Left lung (tissue), 4 donors: ENCODE measurements at regions not wholly inside any gene's neighbourhood (a gene's known extent, or its start where the extent isn't known, plus 50 kb on each side); places are given as distances from the start of the nearest gene placed in this dataset.

Experiments used
- ATAC-seq: fragments of 200-7000 bp; cut with Tn5 transposase; one replicate; pipeline ENCODE4 v1.9.1; 2020; ENCODE audit warnings: moderate library complexity
- DNase-seq, 4 donors: peaks; one replicate each; pipeline ENCODE4 v3.0.0-alpha.2; 2013 to 2020
- H3K27ac ChIP-seq, 2 donors: fragments of 200-600 bp; sonication (generic) in 1 of 2; one replicate each; pipeline versions ENCODE4 v1.5.0 to v1.8.0; 2020 to 2021
- H3K27me3 ChIP-seq, 2 donors: fragments of 200-600 bp; sonication (generic) in 1 of 2; one replicate each; pipeline versions ENCODE4 v1.5.0 to v1.8.0; 2020 to 2021
- H3K36me3 ChIP-seq, 2 donors: fragments of 200-600 bp; sonication (generic) in 1 of 2; one replicate each; pipeline versions ENCODE4 v1.5.0 to v1.8.0; 2020 to 2021
- H3K4me1 ChIP-seq, 2 donors: fragments of 200-600 bp; one replicate each; pipeline ENCODE4 v1.8.0; 2021
- H3K4me3 ChIP-seq, 2 donors: fragments of 200-600 bp; sonication (generic) in 1 of 2; one replicate each; pipeline versions ENCODE4 v1.5.0 to v1.8.0; 2020 to 2021; ENCODE audit warnings: mild to moderate bottlenecking in 1 of 2
- H3K9me3 ChIP-seq, 2 donors: fragments of 200-600 bp; sonication (generic) in 1 of 2; one replicate each; pipeline versions ENCODE4 v1.5.0 to v1.8.0; 2020 to 2021
- intact Hi-C, 2 donors: fragments of 100-400 bp; cut with DNase I; formaldehyde crosslinking; loops; one replicate each; pipeline versions ENCODE4 v1.11.2 to v1.14.2; 2022
- TF ChIP-seq, protein P1 (sequence below), 2 donors: fragments of 200-600 bp; sonication (generic) in 1 of 2; IDR thresholded peaks; one replicate each; pipeline versions ENCODE4 v1.5.0 to v1.8.0; 2021; ENCODE audit warnings: antibody characterized with exemption in 2 of 2
- donor health status: DM: no; HTN: yes; CAD: no.
- donor health status: DM: no; HTN: no; CAD: no.

- peak overlapping the region in 1 of 2 donors; percentile 15 for H3K27ac ChIP-seq
- no peaks in the 10 kb centered on the region for H3K9me3 ChIP-seq
- H3K4me3 ChIP-seq = no peak overlapping the region
- H3K27me3 ChIP-seq = no peaks in the 10 kb centered on the region
- H3K36me3 ChIP-seq = no peaks in the 10 kb centered on the region
- TF ChIP-seq, protein P1, sequence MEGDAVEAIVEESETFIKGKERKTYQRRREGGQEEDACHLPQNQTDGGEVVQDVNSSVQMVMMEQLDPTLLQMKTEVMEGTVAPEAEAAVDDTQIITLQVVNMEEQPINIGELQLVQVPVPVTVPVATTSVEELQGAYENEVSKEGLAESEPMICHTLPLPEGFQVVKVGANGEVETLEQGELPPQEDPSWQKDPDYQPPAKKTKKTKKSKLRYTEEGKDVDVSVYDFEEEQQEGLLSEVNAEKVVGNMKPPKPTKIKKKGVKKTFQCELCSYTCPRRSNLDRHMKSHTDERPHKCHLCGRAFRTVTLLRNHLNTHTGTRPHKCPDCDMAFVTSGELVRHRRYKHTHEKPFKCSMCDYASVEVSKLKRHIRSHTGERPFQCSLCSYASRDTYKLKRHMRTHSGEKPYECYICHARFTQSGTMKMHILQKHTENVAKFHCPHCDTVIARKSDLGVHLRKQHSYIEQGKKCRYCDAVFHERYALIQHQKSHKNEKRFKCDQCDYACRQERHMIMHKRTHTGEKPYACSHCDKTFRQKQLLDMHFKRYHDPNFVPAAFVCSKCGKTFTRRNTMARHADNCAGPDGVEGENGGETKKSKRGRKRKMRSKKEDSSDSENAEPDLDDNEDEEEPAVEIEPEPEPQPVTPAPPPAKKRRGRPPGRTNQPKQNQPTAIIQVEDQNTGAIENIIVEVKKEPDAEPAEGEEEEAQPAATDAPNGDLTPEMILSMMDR (IDR thresholded peaks at IDR 0.05) = no peak
- intact Hi-C loops = no loop called here
- H3K4me1 ChIP-seq = no peaks in the 10 kb centered on the region
- DNase-seq (no peak), ATAC-seq (no peak)
These were observed 167.5 kb upstream of the NOVA1 start for GRCh38 chr14:26765301-26765700.

DNA sequence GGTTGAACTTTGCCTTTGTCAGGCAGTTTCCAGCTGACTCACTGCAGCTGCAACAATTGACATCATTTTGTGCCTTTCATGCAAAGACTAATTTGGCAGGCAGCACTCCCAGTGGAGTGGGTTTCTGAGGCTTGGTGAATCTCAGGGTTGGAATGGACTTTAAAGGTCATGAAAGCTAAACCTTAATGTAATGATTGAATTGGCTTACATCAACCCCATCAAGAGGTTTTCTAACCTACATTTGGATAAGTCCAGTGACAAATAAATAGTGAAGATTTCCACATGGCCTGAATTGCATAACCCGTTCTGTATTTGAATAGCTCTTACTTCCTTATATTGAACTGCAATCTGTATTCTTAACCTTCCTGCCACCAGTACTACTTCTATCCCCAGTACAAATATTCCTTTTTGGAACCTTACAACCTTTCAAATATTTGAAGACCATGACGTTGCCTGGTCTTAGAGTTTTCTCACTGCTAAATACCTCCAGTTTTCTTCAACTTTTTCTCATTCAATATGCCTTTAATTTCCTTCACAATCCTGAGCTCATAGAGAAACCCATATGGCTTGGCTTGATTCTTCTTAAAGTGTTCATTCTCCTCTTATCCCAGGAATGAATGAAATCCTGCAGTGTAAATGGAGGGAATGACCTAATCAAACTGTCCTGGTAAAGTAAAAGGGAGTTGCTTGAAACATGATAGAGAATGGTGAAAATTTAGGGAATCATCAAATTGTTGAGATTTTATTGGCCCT is 168.1 kb upstream of the NOVA1 start:
- no peak overlapping the region for H3K4me3 ChIP-seq
- H3K27ac ChIP-seq = peak overlapping the region in 1 of 2 donors; percentile 15
- intact Hi-C loops = no loop called here
- TF ChIP-seq, protein P1 (IDR thresholded peaks at IDR 0.05) = no peak
- H3K4me1 ChIP-seq = no peaks in the 10 kb centered on the region
- ATAC-seq = peak; percentile 80
- DNase-seq = peak in 3 of 4 donors; percentile 27 to 59 (median 34)
- no peaks in the 10 kb centered on the region for H3K27me3 ChIP-seq
- H3K36me3 ChIP-seq = no peaks in the 10 kb centered on the region
- H3K9me3 ChIP-seq = no peaks in the 10 kb centered on the region

DNA sequence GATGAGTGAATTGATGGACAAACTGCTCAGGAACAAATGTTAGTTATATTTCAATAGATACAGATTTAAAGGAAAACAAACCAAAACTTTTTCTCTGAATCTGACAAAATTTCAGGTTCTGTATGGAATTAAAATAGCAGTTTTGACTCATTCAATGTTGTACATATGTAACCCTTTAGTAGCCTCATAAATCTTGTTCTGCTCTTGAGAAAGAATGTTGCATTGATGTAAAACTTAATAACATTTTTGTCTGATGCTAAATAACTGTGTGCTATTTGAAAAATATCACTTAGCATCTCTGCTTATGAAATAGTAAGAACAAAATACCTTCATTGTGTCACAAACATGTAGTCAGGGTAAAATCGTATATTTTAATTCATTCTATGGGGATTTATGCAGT is 168.9 kb upstream of the NOVA1 start:
- Histone ChIP-seq H3K9me3 (no peaks in the 10 kb centered on the region), H3K36me3 (no peaks in the 10 kb centered on the region), H3K4me3 (no peak overlapping the region), H3K27me3 (no peaks in the 10 kb centered on the region), H3K4me1 (no peaks in the 10 kb centered on the region), H3K27ac (no peak overlapping the region)
- no peak for ATAC-seq
- intact Hi-C loops = no loop called here
- TF ChIP-seq, protein P1 (IDR thresholded peaks at IDR 0.05) = no peak
- no peak for DNase-seq

- DNase-seq (no peak), ATAC-seq (no peak)
- Histone ChIP-seq H3K27ac (no peak overlapping the region), H3K27me3 (no peaks in the 10 kb centered on the region), H3K4me1 (no peaks in the 10 kb centered on the region), H3K36me3 (no peaks in the 10 kb centered on the region), H3K4me3 (no peak overlapping the region), H3K9me3 (no peaks in the 10 kb centered on the region)
- intact Hi-C loops = no loop called here
- TF ChIP-seq, protein P1 (IDR thresholded peaks at IDR 0.05) = no peak
These were observed 176.2 kb upstream of the NOVA1 start for GRCh38 chr14:26773906-26774593.

GRCh38 chr14:26775765-26776563 is 178.1 kb upstream of the NOVA1 start:
- no peak for ATAC-seq
- H3K27me3 ChIP-seq = no peaks in the 10 kb centered on the region
- H3K4me1 ChIP-seq = no peaks in the 10 kb centered on the region
- TF ChIP-seq, protein P1 (IDR thresholded peaks at IDR 0.05) = no peak
- no peak overlapping the region for H3K27ac ChIP-seq
- no peaks in the 10 kb centered on the region for H3K9me3 ChIP-seq
- peak in 1 of 4 donors; percentile 4 for DNase-seq
- intact Hi-C loops = no loop called here
- H3K4me3 ChIP-seq = no peak overlapping the region
- no peaks in the 10 kb centered on the region for H3K36me3 ChIP-seq
